Stimulated activated CD8-positive, alpha-beta memory T cell treated with anti-CD3 and anti-CD28 coated beads, Interleukin-15, amount 100 ng/mL, for 4 hours (primary cell): ENCODE measurements at regions not wholly inside any gene's neighbourhood (a gene's known extent, or its start where the extent isn't known, plus 50 kb on each side); places are given as distances from the start of the nearest gene placed in this dataset.

Experiments used
- DNase-seq, 2 donors: peaks; one replicate each; pipeline ENCODE4 v3.0.0-alpha.2; 2020; ENCODE audit warnings: low read depth in 2 of 2

DNA sequence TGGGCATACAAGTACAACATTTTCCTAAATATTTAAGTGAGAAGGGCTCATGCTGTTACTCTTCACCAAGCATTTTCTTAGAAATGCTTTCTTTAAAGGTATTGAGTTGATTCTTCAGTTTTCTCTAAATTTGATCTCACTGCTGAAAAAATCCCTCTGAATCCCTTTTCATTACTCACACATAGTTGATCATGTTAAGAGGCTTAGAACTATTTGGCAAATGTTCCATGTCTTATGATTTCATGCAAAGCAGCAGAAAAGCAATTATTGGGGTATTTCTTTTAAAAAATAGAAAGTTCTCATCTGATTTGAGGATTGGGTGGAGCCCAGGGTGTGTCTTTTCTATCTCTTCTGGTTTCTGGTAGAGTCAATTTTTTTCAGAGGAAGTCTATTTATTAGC is 1079.8 kb upstream of the ZEB2 start:
- DNase-seq: no peak

DNA sequence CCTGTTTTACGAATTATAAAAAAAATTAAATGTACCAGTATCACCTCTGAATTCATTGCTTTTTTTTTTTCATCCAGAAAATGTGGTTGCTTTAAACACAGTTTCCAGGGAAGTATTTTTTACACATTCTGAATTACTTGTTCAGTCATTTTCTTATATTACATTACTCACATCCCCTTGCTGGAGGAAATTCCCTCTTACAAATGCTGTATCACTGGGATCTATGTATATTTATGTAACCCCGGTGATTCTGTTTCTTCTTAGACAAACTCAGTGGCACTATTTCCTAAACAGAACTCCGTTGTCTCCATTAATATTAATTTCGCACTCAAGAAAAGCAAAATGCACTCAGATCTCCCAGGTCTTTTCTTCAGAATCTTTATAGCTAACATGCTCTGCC is 1078.5 kb upstream of the ZEB2 start:
- no peak for DNase-seq

DNA sequence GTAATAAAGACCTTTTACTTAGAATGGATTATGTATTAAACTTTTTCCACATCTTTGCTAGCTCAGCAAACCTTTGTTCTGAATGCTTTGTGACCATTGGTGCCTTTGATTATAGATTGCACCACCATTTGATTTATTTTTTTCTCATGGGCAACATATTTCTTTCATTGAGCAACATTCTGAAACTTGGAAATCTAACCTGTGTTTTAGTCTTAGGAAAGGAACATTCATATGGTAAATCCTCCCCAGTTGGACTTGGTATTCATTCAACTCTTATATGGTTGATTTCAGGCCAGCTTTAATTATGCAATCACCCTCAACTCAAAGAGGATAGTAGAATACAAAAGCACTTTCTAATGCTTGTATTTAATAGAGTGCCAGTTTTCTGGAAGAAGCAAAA is 1077.9 kb upstream of the ZEB2 start:
- DNase-seq: no peak

DNA sequence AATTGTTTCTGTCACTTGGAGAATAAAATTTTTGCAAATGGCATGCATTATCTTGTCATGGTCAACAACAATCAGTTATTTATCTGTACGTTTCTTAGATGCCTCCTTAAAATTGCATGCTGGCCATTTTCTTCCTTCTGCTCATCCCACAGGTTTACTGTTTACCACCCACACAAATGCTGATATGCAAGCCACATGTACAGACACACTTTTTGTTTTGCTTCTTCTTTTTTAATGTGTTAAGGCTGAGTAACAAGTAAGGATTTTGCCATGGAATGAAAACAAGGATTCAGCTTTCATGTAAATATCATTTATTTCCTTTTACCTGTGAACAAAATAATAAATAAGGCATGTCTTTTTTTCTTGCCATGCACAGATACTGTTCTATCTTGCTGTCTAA is 1077.1 kb upstream of the ZEB2 start:
- DNase-seq: no peak

DNA sequence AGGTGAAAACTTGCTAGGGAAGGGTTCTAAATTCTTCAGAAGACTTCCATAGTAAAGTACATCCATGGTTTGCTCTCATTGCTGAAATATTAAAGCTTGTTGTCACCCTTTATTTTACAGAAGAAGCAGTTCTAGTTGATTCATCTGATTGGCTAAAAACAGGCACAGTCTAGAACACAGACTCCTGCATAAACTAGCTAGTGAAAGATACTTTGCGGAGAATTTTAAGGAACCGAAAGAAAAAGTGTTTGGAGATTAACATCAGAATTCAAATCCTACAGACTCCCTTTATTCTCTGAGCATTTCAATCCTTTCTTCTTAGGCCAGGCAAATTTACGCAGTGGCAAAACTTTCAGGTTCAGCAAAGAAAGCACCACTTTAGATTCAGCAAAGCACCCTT is 1076.5 kb upstream of the ZEB2 start:
- DNase-seq: no peak

DNA sequence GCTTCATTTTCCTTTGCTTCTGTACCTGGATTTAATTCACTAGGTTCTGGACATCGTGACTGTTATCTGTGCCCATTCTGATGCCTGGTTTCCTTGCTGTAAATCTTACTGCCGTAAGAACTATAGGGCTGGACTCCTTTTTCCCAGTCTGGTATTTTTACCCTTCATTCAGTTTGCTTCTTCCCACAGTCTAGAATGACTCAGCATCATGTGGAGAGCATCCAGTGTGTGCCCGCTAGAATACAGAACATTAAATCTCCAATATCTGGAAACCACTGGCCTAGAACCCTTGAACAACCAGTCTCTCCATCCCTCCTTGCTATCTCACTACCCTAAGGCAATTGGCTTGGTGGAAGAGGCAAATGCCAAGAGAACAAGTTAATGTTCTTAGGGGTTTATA is 1075.4 kb upstream of the ZEB2 start:
- DNase-seq: no peak

DNA sequence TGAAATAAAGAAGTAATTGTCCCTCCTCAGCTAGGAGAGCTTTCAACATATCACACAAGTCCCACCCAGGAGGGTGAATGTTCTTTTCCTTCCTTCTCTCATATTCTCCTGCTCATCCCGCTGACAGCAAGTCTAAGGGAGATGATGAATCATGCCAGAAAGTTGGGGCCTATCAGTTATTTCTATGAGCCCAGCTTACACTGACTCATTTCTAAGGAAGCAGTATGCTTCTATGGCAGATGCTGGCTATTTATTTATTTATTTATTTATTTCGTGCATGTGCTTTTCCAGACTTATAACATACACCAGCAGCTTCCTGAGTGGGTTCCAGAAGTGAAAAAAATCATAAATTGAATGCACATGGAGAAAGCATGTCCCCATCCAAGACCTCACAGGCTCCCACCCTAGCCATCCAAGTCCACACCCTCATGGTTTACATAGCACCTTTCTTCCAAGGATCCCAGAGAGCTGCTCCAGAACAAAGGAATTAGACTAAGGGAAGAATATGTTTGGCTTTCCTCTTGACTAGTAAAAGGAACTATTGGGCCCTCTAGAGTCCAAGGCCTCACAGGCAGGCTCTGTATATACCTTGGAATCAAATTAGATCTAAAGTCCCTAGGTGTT is 1074.2 kb upstream of the ZEB2 start:
- no peak for DNase-seq

DNA sequence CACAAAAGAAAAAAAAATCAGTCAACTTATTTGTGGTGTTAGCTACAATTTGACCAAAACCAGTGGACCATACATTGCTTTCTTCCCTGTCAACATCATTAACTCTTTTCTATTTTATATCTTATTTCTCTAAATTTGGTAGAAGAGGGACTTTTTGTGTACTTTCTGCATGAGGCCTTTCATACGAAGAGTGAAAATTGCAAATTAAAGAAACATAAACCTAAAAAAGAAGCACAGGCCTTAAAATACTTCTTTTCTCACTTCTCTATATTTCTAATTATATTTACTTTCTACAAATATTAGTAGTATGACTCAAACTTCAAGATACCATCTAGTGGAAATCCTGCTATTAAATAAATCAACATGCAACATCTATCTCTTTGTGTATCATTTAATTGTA is 1073.4 kb upstream of the ZEB2 start:
- DNase-seq: no peak

DNA sequence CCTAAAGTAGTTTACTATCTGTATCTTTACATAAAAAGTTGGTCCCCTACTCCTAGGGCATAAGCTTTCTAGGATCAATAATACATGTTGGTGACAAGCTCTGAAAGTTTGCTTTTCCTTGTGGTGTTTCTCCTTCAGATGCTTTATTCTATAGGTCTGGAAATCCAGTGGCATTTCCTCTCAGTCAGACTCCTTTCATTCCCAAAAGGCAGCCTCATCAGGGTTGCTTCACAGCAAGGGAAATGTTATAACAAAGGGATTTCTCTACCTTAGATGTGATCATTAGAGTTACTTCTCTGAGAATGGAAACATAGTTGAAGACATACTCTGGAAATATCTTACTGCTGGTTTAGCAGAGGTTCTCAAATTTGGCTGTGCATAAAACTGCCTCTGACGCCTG is 1072.4 kb upstream of the ZEB2 start:
- no peak for DNase-seq

DNA sequence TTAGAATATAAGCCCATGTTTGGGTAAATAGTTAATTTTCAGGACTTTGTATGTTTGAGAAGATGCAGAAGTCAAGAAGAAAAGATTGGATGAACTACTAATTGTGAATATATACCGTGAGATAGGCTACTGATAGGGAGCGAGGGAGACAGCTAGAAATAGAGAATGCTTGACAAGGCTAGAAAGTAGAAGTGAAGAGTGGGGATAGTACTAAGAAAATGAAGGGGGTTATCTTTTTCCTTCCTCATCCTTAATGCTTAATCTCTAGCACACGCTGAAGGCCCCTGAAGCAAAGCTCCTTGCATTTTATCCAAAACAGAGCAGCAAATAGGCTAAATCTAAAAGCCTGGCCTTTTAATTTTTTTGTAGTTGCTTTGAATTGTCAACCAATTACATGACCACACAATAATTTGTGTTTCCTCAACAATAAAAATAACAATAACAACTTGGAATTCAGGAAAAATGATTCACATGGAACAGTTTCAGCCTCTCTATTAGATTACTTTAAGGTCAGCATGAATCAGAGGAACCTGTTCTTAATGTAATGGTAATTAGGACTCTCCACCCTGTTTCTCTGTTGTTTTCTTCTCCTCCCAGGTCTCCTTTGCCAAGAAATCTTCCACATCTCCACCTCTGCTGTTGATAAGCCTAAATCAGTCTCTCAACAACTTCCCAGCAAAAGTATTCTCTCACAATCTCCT is 1071.3 kb upstream of the ZEB2 start:
- DNase-seq: no peak

DNA sequence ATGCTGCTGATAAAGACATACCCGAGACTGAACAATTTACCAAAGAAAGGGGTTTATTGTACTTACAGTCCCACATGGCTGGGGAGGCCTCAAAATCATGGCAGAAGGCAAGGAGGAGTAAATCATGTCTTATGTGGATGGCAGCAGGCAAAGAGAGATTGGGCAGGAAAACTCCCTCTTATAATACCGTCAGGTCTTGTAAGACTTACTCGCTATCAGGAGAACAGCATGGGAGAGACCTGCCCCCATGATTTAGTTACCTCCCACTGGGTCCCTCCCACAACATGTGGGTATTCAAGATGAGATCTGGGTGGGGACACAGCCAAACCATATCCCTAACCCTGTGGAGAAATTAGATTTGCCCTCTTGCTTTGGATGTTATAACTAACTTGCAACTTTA is 1068.0 kb upstream of the ZEB2 start:
- DNase-seq: no peak

DNA sequence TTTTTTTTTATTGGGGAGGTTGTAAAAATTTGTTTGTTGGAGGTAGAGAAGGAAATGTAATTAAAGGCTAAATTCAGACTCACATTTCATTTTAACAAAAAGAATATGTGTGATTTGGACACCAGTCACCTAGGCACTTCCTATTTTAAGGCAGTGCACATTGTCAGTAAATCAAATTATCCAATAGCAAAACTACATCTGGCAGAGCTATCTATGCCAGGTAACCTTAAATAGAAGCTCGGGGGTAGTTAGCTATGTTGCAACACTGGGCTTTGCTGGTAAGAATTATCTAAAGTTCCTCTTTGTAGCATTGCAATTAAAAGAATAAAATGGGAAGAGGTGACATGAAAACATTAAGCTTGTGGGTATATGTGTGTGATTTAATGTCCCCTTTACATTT is 1064.4 kb upstream of the ZEB2 start:
- DNase-seq: no peak

DNA sequence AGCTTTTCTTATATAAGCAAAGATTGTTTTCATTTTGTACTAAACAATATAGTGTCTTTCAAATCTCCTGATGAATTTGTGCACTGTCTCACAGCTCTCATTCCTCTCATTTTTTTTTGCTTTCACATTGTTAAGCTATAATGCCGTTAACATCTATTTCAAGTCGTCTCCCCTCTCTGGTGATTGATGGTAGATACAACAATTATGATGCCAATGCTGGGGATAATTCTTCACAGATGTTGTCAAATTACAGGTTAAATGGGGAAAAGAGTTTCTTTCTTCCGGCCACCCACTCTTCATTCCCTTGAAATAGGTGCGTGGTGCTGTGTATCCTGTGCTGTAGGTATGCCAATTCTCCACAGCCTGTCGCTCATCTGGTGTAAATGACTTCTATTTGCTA is 1053.7 kb upstream of the ZEB2 start:
- DNase-seq: no peak

DNA sequence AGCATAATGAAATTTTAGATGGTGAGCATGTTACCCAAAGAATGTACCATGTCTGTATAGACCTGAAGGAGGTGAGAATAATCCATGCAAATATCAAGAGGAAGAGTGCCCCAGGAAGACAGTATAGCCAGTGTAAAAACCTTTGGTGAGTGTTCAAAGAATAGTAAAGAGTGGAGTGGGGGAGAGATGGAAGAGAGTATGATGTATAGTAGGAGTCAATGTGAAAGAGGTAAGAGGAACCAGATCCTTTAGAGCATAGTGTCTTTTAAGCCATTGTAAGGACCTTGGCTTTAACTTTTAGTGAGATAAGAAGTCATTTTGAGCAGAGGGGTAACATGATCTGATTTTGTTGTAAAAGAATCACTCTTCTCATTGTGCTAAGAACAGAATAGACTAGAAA is 1052.3 kb upstream of the ZEB2 start:
- DNase-seq: no peak

DNA sequence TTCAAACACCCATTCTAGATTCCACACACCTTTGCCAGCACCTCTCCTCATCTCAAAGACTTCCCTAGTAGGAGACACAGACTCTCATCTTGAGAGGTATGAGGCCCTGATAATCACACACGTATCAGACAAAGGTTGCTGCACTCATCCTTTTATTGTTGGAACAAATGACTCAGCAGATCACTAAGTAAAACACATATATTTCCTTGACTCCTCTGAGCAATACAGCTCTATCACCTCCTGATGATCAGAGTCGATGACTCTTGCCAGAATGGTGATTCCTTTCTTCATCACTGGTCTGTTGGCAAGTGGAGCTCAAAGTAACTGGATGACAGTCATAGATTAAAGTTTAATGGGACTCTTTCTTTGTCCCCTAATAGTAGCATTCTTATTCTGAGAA is 1049.2 kb upstream of the ZEB2 start:
- no peak for DNase-seq

DNA sequence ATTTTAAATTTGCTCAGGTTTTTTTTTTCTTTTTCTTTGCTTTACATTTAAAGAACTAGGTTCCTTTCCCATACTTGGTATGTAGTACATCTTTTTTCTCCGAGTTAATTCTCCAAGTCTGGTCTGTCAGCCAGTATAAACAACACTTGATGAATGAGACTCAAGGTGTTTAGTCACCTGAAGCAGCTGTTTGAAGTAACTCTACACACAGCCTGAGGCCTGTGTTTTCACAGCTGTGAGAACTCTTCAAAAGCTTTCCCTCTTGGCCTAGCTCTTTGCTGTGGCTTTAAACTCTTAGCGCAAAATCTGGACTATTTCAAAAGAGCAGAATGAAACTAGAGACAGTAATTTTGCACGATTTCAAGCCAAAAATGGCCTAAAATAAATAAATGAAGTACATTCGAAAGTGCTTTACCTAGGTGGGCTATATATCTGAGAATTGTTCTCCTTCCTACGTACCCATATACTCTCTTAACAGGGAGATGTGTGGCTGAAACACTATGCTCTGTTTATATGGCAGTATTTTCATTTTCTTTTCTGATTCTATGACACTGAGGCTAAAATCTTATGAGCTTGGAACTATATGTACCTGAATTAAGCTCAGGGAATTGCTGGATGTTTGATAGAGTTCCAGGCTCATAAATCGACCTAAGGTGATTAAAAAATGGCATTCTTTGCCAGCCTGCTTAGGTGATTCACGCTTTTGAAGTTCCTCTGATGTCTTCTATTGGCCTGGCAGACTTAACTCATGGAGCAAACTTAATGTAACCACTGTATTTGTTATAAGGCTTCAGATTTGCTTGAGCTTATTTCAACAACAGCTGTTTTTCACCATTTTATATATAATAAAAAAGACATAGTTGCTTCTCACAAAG is 1044.1 kb upstream of the ZEB2 start:
- DNase-seq: no peak

DNA sequence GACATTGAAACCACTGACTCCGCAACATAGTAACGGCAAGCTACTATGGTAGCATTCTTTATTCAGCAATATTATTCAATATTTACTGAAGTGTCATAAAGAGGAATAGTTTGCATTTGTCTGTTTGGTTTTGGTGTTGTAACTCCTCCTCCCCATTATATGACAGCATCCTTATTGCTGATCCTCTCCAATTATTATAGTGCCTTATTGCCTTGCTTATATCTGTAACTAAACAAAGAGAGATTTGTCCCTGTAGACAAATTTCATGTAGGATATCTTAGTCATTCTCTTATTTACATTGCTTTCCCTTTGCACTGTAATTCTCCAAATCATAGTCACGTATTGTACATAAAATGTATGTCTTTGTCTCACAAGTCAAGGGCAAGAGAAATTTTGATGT is 1041.2 kb upstream of the ZEB2 start:
- DNase-seq: no peak

DNA sequence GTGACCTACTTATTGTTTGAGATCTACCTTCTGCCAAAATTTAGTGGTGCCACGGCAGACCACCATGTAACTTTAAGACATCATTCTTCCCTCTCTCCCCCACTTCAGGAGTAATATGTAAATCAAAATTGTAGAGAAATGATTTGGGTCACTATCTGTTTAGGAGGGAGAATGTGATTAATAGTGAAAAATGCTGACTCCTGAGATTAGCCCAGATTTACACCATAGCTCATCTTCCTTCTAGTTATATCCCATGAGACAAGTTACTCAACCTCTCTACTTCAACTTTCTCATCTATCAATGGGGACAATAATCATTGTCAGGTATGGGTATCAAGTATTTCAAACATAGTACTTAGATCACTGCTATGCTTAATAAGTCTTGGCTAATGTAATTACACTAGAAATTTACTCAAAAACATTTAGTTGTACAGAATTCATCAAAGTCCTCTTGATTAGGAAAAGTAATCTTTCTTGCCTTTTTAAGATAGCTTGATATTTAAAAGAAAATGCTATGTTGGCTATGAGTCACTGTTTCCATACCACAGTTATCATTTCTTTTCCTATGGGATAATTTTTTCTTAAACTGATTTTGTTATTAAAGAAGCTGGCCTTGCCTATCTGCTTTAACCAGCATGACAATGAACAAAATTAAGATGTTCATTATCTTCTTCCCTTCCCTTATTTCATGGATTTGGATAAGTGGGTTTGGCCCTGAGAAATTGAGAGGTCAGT is 1038.9 kb upstream of the ZEB2 start:
- no peak for DNase-seq

DNA sequence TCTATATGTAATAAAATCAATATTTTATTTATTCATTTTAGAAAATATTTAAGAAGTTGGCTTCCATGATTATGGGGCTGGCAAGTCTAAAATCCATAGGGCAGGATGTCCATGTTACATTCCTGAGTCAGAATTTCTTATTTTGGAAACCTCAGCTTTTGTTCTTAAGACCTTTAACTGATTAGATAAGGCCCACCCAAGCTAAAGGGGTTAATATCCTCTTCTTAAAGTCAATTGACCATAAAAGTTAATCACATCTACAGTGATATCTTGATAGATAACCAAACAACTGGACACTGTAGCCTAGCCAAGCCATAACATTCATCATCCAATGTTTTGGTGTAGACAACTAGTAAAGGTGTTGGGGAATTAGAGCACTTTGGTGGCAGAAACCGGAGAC is 1035.4 kb upstream of the ZEB2 start:
- no peak for DNase-seq

DNA sequence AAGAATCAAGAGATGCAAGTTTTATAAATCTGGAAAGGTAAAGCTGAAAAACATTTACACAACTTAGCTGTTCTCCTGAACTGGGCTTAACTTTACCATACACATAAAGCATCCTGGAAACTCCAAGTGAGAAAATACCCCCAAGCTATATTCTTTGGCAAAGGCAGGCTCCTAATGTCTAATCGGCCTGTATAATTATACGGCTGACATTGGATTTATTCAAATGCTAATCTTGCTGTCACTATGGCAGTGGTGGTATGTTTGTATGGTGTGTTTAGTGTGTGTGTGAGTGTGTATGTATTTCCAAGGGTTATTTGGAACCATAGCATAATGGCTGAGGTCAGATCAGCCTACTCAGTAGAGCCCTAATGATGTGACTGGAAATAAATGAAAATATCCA is 1031.8 kb upstream of the ZEB2 start:
- DNase-seq: no peak

DNA sequence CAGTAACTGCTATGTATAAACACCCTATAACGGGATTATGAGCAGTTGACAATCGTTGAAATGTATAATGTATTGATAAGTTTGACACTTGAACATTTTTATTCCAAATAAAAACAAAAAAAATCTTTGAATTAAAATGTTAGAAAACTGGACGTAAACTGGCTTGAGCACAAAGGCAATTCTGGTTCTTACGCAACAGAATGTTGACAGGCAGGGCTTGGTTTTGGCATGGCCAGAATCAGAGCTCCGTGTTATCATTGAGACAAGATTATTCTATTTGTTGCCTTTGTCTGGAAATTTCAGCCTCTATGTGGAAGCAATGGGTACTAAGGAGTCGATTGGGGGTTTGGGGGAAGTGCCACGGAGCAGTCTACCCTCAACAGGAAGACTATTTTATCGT is 1028.6 kb upstream of the ZEB2 start:
- no peak for DNase-seq

DNA sequence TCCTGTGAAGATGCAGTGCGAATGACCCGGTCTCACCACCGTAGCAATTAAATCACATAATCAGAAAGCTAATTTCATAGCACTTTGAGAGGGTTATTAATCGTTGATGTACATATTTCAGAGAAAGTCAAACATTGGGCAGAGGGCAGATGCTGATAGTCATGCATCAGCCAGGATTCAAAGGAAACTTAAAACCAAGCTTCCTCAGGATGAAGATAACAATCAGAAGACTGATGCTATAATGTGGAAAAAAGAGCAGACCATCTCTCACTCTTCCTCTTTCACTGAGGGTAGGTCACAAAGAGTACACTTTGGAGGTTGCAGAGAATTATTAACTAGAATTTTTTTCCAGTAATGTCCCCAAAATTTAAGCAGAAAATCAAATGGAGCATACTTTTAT is 1027.7 kb upstream of the ZEB2 start:
- DNase-seq: no peak
